NB4 (cell line): ENCODE measurements at regions not wholly inside any gene's neighbourhood (a gene's known extent, or its start where the extent isn't known, plus 50 kb on each side); places are given as distances from the start of the nearest gene placed in this dataset.

ENCODE experiments used
- DNase-seq: peaks from one replicate; pipeline ENCODE4 v3.0.0; 2010; ENCODE audit warnings: low read depth
- H3K4me3 ChIP-seq: one replicate; pipeline ENCODE4 v1.5.1; 2011; ENCODE audit warnings: mild to moderate bottlenecking, low read depth, low read length, moderate library complexity
- CTCF ChIP-seq: IDR thresholded peaks from one replicate; pipeline ENCODE4 v1.5.1; 2012; ENCODE audit warnings: low read depth, low read length
- MAX ChIP-seq: IDR thresholded peaks from 2 replicates; pipeline ENCODE4 v1.6.1; 2011; ENCODE audit warnings: low read depth, low read length
- MYC ChIP-seq: IDR thresholded peaks from 2 replicates; pipeline ENCODE4 v1.6.1; 2011; ENCODE audit warnings: low read depth, low read length
- POLR2A ChIP-seq: IDR thresholded peaks from 2 replicates; pipeline ENCODE4 v1.6.1; 2011; ENCODE audit warnings: mild to moderate bottlenecking; ENCODE audit not compliant: insufficient read length; ENCODE audit errors: extremely low read depth

DNA sequence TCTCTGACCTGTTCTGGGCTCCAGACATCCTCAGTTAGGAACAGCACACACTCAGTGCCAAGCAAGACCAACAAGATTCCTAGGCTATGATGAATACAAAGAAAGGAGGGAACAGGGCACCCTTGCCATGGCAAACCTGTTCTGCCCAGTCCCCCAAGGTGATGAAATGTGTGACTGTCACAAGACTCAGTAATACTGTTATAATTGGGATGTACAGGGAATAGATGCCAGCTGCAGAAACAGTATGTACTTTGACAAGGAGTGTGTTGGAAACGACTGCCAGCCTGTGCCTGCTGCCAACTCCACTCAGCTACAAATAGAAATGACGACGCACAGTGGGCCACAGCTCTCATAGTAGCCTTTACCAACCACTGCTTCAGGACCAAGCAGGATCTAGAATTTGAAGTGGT, 453.0 kb downstream of the EFNA5 start:
- DNase-seq: no peak
- H3K4me3 ChIP-seq: no peak overlapping the region
- TF ChIP-seq CTCF (no peak), MAX (no peak), POLR2A (no peak), MYC (no peak)

DNA sequence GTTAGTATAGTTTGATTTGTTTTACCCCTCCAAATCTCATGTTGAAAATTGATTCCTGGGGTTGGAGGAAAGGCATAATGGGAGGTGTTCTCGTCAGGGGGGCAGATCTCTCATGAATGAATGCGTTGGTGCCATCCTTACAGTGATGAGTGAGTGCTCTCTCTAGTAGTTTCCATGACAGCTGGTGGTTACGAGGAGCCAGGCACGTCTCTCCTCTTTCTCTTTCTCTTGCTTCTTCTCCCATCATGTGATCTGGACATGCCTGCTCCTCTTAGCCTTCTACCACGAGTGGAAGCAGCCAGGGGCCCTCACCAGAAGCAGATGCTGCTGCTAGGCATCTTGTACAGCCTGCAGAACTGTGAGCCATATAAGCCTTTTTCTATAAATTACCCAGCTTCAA, 454.1 kb downstream of the EFNA5 start:
- DNase-seq: no peak
- TF ChIP-seq CTCF: no peak
- TF ChIP-seq MYC: no peak
- TF ChIP-seq MAX: no peak
- no peak for TF ChIP-seq POLR2A
- H3K4me3 ChIP-seq: no peak overlapping the region

DNA sequence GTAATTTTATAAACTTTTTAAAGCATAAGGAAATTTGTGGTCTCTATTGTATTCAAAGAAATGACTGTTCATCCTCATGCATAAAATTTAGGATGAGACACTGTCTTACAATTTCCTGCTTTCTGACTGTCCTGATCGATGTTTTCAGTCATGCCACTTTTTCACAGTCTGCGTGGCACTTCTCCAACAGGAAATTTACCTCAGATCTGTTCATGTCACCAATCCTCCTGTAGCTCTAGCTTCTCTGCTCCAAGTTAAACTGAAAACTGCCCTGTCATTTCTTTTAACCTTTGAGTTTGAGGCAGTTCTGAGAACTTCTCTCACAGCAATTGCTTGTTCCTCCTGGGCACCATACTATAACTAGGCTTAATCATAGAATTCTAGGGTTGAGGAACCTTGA, 455.1 kb downstream of the EFNA5 start:
- DNase-seq: no peak
- H3K4me3 ChIP-seq: no peak overlapping the region
- TF ChIP-seq POLR2A (no peak), MAX (no peak), CTCF (no peak), MYC (no peak)

DNA sequence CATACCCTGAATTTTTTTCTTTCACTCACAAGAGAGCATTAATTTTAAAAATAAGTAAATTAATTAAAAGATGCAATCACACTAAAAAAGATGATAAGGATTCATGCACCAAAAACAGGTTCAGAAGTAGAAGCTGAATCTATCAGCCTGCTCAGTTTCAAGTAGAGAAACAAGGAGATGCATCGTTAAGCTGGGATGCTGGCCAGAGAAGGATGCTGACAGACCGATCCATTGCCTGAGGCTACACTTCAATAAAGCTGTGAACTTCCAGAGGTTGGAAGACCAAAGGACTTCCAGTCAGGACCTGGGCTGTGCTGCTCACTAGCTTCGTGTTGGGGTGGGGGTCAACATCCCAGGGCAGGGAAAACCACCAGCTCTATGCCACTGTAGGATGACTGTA, 457.7 kb downstream of the EFNA5 start:
- DNase-seq: no peak
- no peak overlapping the region for H3K4me3 ChIP-seq
- TF ChIP-seq MYC: no peak
- TF ChIP-seq POLR2A: no peak
- no peak for TF ChIP-seq CTCF
- TF ChIP-seq MAX: no peak

DNA sequence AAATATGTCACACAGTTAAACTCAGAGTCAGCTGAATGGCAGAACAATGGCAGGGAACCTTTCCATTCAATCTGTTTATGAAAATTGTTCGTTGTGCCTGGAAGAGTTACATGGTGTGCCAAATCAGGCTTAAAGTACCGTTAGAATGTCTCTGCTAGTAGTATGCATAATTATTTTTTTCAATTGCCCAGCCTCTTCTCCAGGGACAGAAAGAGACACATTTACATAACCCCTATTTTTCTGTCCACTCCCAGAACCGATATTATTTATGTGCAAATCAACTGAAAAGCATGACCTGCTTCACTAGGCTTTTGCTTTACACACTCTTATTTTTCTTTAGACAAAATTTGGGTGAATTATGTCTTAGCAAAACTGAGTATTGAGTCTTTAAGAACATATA, 459.1 kb downstream of the EFNA5 start:
- DNase-seq: no peak
- no peak overlapping the region for H3K4me3 ChIP-seq
- TF ChIP-seq MYC (no peak), POLR2A (no peak), MAX (no peak), CTCF (no peak)

DNA sequence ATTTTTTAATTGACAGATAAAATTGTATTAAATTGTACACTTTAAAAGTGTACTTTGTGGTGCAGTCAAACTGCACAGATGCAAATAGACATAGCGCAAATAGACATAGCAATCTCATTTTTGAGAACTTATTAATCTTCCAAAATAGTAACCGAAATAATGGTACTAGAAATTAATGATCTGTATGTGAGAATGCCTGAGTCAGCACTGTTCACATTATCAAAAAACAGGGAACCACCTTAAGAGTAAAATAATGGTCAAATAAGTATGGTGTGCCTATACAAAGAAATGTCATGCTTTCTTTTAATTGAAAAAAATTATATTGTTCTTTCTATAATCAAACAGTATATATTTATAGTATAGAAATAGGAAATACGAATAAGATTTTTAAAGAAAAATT, 461.9 kb downstream of the EFNA5 start:
- H3K4me3 ChIP-seq: no peak overlapping the region
- no peak for DNase-seq
- TF ChIP-seq CTCF: no peak
- TF ChIP-seq MAX: no peak
- TF ChIP-seq MYC: no peak
- no peak for TF ChIP-seq POLR2A
